SH-SY5Y (cell line): ENCODE measurements at regions not wholly inside any gene's neighbourhood (a gene's known extent, or its start where the extent isn't known, plus 50 kb on each side); places are given as distances from the start of the nearest gene placed in this dataset.

Source experiments
- GATA2 ChIP-seq: IDR thresholded peaks from 2 replicates; pipeline ENCODE4 v1.6.1; 2011; ENCODE audit warnings: mild to moderate bottlenecking, low read depth, low read length
- GATA3 ChIP-seq: IDR thresholded peaks from 2 replicates; pipeline ENCODE4 v1.6.1; 2011; ENCODE audit warnings: low read depth, mild to moderate bottlenecking, low read length, moderate library complexity

DNA sequence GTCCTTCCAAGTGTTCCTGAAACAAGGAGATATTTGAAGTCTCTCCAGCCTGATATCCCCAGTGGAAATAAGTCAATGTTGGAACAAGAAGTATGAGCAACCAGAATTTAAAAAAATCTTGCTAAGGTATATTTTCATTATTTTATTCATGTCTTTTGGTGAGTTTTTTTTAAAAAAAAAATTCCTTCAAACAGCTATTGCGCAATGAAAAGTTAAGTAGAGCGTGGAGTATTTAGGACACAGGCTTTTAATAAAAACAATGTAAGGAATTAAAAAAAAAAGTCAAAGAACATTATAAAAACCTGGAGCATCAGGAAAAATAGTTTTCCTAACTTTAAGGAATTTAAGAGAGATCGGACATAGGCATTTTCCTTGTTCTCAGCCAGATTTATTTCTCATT lies 940.4 kb downstream of the KCNJ2 start:
- TF ChIP-seq GATA2 = no peak
- no peak for TF ChIP-seq GATA3

DNA sequence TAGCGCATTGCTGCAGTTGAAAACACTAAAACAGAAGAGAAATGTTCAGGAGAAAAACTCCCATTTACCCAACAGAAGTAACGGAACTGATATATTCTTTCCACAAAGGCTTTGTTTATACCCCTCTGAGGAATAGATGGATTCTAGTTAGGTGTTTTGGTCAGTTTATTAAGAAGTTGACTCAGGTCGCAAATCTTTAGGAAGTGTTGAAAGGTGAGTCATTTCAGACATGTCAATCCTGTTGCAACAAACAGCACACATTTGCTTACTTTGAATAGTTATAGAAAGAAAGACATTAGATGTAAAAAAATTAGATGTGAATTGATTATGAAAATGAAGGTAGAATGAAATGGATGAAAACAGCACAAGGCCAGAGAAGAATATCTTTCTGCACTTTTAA lies 941.0 kb downstream of the KCNJ2 start:
- TF ChIP-seq GATA2 (no peak), GATA3 (no peak)

DNA sequence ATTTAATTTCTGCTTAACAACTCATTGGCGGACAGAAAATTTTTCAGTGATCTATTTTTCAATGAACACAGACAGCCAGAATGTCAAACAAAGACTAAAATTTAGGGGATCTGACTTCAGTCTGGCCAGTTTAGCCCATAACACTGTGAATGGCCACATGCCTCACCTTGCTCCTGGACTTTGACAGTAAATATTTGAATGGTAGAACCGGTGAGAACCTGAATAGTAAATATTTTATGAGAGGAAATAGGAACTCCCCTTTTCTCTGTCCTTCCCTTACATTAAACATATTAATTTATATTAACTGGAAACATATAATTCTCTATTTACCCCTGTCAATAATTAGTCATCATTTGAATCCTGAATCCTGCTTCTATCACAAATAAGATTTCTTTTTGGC lies 942.1 kb downstream of the KCNJ2 start:
- TF ChIP-seq GATA2 = no peak
- no peak for TF ChIP-seq GATA3

- TF ChIP-seq GATA3 = no peak
- no peak for TF ChIP-seq GATA2
These were observed 942.6 kb downstream of the KCNJ2 start for GRCh38 chr17:71111934-71112333.

DNA sequence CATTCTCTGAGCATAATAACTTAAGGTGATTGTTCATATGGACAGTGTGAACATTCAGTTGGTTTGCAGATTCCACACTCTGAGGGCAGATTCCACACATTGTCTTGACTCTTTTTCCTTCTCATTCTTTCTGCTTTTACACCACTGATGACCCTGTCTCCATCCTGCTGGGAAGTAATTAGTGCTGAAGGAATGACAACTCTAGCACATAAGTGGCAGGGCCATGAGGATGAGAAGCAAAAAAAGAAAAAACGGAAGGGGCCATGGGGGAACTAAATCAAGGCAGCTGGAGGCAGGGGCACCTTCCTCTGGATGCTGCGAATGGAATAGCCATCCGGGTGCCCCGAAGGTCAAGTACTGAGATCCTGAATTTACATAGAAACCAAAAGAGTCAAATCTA lies 944.0 kb downstream of the KCNJ2 start:
- TF ChIP-seq GATA2 (no peak), GATA3 (no peak)

DNA sequence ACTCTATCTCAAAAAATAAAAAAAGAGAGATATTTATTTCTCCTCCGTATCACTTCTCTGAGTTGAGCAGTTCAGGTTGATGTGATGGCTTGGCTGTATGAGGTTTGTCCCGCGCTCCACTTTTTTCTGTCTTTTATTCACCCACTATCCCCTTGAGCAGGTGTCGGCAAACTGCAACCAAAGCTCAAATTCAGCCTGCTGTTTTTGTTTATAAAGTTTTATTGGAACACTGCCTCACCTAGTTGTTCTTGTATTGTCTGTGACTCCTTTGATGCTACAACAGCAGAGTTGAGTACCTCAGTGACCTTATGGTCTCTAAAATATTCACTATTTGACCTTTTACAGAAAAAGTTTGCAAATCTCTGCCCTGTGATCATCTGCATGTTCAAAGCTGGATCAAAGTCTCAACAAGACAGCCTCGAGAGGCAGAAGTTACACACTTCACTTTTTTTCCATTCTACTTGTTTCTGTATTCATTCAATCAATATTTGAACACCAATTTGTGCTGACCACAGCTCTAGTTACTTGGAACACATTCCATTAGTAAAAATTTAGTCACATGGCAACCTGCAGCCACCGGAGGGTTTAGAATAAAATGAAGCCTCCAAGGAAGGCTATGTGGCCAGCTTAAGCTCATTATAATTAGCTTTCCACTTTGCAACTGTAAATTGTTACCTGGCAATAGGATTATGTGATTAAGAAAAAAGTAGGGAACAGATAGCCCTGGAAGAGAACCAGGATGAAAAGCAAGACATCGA lies 945.8 kb downstream of the KCNJ2 start:
- no peak for TF ChIP-seq GATA3
- TF ChIP-seq GATA2 = no peak

GRCh38 chr17:71115669-71115972 lies 946.3 kb downstream of the KCNJ2 start:
- no peak for TF ChIP-seq GATA2
- no peak for TF ChIP-seq GATA3

- TF ChIP-seq GATA2 (no peak), GATA3 (no peak)
These were observed 948.1 kb downstream of the KCNJ2 start for GRCh38 chr17:71117466-71117865.

DNA sequence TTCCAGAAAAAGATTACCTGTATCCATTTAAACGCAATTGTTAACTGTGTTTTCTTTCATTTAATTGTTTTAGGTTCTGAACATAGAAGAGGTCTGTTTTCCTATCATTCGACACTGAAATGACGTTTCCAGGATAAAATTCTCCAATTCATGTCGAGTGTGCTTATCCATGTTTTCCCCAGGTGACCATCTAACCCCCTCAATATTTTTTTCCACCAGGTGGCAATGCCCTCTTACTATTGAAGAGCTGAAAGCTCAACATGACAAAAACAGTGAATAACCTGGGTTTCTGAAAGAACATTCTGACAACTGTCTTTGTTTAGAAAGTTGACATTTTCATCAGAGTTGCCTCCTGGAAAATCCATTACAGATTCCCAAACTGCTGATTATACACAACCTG lies 948.7 kb downstream of the KCNJ2 start:
- TF ChIP-seq GATA2 (no peak), GATA3 (no peak)

- TF ChIP-seq GATA2 (no peak), GATA3 (no peak)
These were observed 958.1 kb downstream of the KCNJ2 start for GRCh38 chr17:71127416-71127815.

DNA sequence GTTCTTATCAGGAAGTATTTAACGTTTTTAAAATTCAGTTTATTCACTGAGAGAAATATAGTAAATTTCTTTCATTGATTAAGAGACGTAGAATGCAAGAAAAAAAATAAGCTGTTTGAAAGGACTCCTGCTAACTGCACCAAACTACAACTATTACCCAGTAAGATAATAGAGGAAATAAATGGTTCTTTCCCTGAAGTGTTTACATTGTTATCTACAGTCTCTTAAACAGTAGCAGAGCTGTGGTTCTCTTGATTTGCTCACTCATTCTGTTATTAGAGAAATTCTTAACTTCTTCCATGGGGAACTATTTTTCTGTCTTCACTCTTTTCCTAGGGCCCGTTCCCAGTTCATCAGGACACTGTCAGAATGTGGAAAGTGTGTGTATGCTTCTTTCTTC lies 973.0 kb downstream of the KCNJ2 start:
- TF ChIP-seq GATA2 (no peak), GATA3 (no peak)

DNA sequence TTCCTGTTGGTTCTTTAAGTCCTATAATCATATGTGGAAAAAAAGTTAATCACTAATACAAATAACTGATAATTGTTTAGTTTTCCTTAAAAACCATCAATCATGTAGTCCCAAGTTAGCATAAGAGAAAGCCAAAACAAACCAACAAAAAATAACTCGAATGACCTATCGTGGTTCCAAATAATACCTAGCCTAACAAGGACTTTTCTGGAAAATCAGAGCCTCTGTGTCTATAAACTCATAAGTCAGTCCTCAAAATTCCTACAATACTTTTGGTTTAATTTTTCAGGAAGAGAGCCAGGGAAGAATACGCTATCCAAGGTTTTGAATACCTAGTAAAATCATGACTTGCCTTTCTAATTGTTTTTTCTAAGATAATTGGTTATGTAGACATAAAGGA lies 975.3 kb upstream of the SOX9 start:
- TF ChIP-seq GATA3 (no peak), GATA2 (no peak)

GRCh38 chr17:71147906-71148305 lies 972.9 kb upstream of the SOX9 start:
- TF ChIP-seq GATA2 (no peak), GATA3 (no peak)

GRCh38 chr17:71149607-71150006 lies 971.2 kb upstream of the SOX9 start:
- TF ChIP-seq GATA3 (no peak), GATA2 (no peak)

- no peak for TF ChIP-seq GATA3
- no peak for TF ChIP-seq GATA2
These were observed 963.5 kb upstream of the SOX9 start for GRCh38 chr17:71157297-71157696.

DNA sequence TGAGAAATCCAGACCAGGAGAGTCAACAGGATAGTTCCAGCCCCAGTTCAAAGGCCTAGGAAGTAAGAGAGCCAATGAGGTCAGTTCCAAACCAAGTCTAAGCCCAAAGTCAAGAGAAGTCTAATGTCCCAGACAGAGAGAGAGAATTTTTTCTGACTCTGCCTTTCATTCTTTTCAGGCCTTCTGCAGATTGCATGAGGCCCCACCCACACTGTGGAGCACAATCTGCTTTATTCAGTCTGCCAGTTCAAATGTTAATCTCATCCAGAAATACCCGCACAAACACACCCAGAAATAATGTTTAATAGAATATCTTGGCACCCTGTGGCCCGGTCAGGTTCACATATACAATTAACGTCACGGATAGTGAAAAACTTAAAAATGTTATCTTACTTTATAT lies 962.4 kb upstream of the SOX9 start:
- TF ChIP-seq GATA2 (no peak), GATA3 (no peak)
